SU-DHL-6 (cell line): ENCODE measurements at regions not wholly inside any gene's neighbourhood (a gene's known extent, or its start where the extent isn't known, plus 50 kb on each side); places are given as distances from the start of the nearest gene placed in this dataset.

Experiments
- EZH2phosphoT487 ChIP-seq: fragments of 200-600 bp; sonication (generic), shearing (Covaris generic); conservative IDR thresholded peaks from 2 replicates; pipeline ENCODE4 v1.6.1; 2018; ENCODE audit warnings: mild to moderate bottlenecking, antibody characterized with exemption, low read length, moderate library complexity, mixed read lengths
- TF ChIP-seq, protein P1 (sequence below): fragments of 200-600 bp; sonication (generic); IDR thresholded peaks from one replicate; pipeline ENCODE4 v1.5.1; 2017; ENCODE audit warnings: antibody characterized with exemption, mild to moderate bottlenecking, low read length, moderate library complexity; ENCODE audit not compliant: insufficient read depth, poor library complexity, severe bottlenecking

DNA sequence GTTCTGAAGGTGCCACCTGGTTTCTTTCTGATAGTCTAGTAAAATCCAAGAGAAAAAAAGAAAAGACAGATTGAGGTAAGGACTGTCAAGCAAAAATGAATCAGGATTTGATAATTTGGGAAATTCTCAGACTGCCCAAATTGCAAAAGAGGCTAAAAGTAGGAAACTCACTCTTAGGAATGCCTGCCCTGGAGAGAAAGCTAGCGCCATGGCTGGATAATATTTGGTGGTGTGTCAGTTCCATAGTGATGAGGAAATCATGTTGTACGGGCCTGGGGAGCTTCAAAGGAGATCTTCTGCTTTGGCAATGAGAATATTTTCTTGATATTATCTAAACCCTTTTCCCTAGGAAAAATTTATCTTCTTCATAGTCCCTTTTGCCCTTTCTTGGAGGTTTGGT lies 1008.1 kb upstream of the SLC10A2 start:
- TF ChIP-seq, protein P1, sequence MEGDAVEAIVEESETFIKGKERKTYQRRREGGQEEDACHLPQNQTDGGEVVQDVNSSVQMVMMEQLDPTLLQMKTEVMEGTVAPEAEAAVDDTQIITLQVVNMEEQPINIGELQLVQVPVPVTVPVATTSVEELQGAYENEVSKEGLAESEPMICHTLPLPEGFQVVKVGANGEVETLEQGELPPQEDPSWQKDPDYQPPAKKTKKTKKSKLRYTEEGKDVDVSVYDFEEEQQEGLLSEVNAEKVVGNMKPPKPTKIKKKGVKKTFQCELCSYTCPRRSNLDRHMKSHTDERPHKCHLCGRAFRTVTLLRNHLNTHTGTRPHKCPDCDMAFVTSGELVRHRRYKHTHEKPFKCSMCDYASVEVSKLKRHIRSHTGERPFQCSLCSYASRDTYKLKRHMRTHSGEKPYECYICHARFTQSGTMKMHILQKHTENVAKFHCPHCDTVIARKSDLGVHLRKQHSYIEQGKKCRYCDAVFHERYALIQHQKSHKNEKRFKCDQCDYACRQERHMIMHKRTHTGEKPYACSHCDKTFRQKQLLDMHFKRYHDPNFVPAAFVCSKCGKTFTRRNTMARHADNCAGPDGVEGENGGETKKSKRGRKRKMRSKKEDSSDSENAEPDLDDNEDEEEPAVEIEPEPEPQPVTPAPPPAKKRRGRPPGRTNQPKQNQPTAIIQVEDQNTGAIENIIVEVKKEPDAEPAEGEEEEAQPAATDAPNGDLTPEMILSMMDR: no peak
- no peak for TF ChIP-seq EZH2phosphoT487
